ENCODE measurements at regions not wholly inside any gene's neighbourhood (a gene's known extent, or its start where the extent isn't known, plus 50 kb on each side); places are given as distances from the start of the nearest gene placed in this dataset.
"Not testable (repeated sequence)": the region's sequence is repeated elsewhere in the genome, so short reads cannot be mapped to it uniquely, and the experiment has no call there.

DNA sequence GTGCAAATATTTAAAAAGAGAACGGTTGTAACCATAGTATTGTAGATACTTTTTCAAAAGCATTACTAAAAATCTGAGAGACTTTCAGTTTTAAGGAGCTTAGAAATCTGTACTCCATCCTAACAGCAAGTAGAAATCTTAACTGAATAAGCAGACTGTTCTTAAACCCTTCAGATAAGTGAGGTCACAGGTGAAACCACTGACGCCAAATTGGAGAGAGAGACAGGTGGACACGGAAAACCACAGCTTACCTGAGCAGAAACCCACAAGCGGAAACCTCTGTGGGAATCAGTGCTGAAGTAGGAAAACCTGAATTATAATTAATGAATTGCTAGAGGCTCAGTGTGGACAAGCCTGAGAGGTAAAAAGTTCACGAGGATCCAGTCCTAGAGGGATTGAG is 959.4 kb upstream of the CELF4 start:
- no peak for DNase-seq (ENCODE audit: low spot score)
- CTCF ChIA-PET: no interaction called here
- POLR2A ChIA-PET (ENCODE audit: low non-redundant PET): no interaction called here
- TF ChIP-seq CTCF (conservative IDR thresholded peaks at IDR 0.05; ENCODE audit: low read depth): no peak
- no peak overlapping the region for H3K27ac ChIP-seq

- TF ChIP-seq CTCF (conservative IDR thresholded peaks at IDR 0.05; ENCODE audit: low read depth): no peak
- DNase-seq (ENCODE audit: low spot score): no peak
- no peak overlapping the region for H3K27ac ChIP-seq
- ChIA-PET CTCF (no interaction called here), POLR2A (ENCODE audit: low non-redundant PET) (no interaction called here)
These were observed 955.2 kb upstream of the CELF4 start for GRCh38 chr18:38520786-38521185.

DNA sequence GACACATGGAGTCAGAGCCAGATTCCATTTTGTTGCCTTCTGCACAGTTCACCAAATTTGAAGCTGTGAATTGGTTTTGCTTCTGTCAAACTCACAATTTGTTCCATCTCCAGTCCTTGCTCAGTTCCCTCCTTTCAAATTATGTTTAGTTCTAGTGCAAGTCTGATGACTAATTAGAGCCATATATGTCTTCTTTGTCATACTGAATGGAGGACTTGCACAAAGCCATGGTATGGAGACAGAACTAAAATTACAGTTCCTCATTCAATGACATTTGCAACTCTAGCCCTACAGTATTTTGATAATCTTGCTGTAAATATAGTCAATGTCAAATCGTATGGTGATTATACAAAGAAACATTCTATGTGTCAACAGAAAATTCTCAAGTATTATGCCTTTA is 936.9 kb upstream of the CELF4 start:
- ChIA-PET POLR2A (ENCODE audit: low non-redundant PET) (no interaction called here), CTCF (no interaction called here)

GRCh38 chr18:38497266-38497665 is 931.7 kb upstream of the CELF4 start:
- no peak for TF ChIP-seq CTCF (conservative IDR thresholded peaks at IDR 0.05; ENCODE audit: low read depth)
- peak; percentile 2 for DNase-seq (ENCODE audit: low spot score)
- ChIA-PET POLR2A (ENCODE audit: low non-redundant PET) (no interaction called here), CTCF (no interaction called here)
- H3K27ac ChIP-seq: no peak overlapping the region

More for the DNA sequence above, 936.9 kb upstream of the CELF4 start:
- TF ChIP-seq CTCF (conservative IDR thresholded peaks at IDR 0.05; ENCODE audit: low read depth): no peak
- no peak for DNase-seq (ENCODE audit: low spot score)
- H3K27ac ChIP-seq: no peak overlapping the region

DNA sequence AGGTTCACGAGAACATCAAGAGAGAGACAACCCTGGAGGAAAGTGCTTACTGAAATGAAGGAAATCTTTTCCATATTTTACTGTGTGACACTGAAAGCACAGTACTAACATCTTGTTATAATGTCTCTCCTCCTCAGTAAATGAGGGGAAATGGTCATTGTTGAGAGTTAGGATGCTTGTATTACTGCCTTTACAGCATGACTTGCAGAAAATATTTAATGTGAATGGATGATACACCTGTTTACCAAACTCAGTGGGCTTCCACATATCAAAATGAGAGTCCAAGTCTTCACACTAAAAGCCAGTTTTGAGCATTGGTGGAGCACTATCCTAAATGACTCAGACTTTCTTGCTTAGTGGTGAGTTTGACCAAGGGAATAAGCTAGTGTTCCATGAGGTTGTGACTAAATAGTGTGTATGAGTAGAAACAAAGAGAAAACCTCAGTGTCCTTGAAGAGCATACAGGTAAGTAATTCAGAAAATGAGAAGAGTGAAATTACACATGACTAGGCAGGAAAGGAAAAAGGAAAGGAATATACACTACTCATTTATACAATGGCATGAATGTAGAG is 930.7 kb upstream of the CELF4 start:
- no peak for TF ChIP-seq CTCF (conservative IDR thresholded peaks at IDR 0.05; ENCODE audit: low read depth)
- ChIA-PET CTCF (no interaction called here), POLR2A (ENCODE audit: low non-redundant PET) (no interaction called here)
- no peak for DNase-seq (ENCODE audit: low spot score)
- H3K27ac ChIP-seq: no peak overlapping the region

DNA sequence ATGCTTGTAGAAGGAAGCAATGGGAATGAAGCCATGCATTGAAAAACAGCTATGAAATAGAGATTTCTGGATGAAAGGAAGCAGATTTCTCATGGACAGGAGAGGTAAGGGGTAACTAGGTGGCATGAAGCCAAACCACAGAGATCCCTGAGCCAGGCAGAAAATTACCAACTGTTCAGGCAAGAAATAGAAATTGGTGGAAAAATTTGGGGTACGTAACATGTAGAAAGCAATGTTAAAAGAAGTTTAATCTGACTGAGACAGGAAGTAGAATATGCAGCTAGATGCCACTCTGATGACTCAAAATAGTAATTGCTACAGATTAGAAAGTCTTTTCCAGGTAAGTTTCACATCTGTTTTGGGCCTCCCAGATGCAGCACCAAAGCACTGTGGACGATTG is 928.5 kb upstream of the CELF4 start:
- TF ChIP-seq CTCF (conservative IDR thresholded peaks at IDR 0.05; ENCODE audit: low read depth): no peak
- H3K27ac ChIP-seq: no peak overlapping the region
- ChIA-PET POLR2A (ENCODE audit: low non-redundant PET) (no interaction called here), CTCF (no interaction called here)
- no peak for DNase-seq (ENCODE audit: low spot score)

DNA sequence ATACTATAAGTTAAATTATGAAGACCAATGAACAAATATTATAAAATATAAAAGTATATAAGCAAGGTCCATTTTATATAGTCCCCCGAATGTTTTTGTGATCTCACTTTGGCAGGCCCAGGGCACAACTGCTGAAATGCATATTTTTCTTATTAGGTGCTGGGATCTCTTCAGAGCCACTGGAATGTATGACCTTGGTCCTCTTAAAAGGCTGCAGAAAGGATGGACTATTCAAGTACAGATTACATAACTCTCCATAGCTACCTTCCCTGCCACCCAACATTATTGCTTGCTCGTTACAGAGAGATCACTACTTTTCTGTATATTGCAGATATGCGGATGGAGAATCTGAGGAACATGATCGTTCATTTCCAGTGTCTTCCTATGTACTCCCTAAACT is 925.6 kb upstream of the CELF4 start:
- CTCF ChIA-PET: no interaction called here
- POLR2A ChIA-PET (ENCODE audit: low non-redundant PET): no interaction called here
- no peak overlapping the region for H3K27ac ChIP-seq
- no peak for DNase-seq (ENCODE audit: low spot score)
- no peak for TF ChIP-seq CTCF (conservative IDR thresholded peaks at IDR 0.05; ENCODE audit: low read depth)

DNA sequence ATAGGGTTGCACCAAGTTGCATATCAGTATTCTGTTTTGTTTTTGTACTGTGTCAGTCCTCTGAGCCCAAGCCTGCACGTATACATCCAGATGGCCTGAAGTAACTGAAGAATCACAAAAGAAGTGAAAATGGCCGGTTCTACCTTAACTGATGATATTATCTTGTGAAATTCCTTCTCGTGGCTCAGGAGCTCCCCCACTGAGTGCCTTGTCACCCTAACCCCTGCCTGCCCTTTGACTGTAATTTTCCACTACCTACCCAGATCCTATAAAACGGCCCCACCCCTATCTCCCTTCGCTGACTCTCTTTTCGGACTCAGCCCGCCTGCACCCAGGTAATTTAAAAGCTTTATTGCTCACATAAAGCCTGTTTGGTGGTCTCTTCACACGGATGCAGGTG is 924.1 kb upstream of the CELF4 start:
- POLR2A ChIA-PET (ENCODE audit: low non-redundant PET); DNase-seq (ENCODE audit: low spot score); CTCF ChIA-PET; H3K27ac ChIP-seq: not testable (repeated sequence)

Measured in RWPE1 (cell line).